ENCODE measurements at regions not wholly inside any gene's neighbourhood (a gene's known extent, or its start where the extent isn't known, plus 50 kb on each side); places are given as distances from the start of the nearest gene placed in this dataset.
"Not testable (repeated sequence)": the region's sequence is repeated elsewhere in the genome, so short reads cannot be mapped to it uniquely, and the experiment has no call there.

- no peak for DNase-seq
These were observed 156.9 kb upstream of the DCC start for GRCh38 chr18:52183107-52183506.

GRCh38 chr18:52190195-52190594 is 149.8 kb upstream of the DCC start:
- no peak for DNase-seq

- DNase-seq = no peak
These were observed 149.4 kb upstream of the DCC start for GRCh38 chr18:52190631-52191030.

GRCh38 chr18:52200406-52200805 is 139.6 kb upstream of the DCC start:
- no peak for DNase-seq

GRCh38 chr18:52200921-52201663 is 138.9 kb upstream of the DCC start:
- no peak for DNase-seq

GRCh38 chr18:52208646-52209045 is 131.4 kb upstream of the DCC start:
- no peak for DNase-seq

GRCh38 chr18:52216109-52216508 is 123.9 kb upstream of the DCC start:
- no peak for DNase-seq

GRCh38 chr18:52216666-52217065 is 123.3 kb upstream of the DCC start:
- no peak for DNase-seq

- no peak for DNase-seq
These were observed 120.9 kb upstream of the DCC start for GRCh38 chr18:52219102-52219501.

- no peak for DNase-seq
These were observed 119.9 kb upstream of the DCC start for GRCh38 chr18:52220062-52220591.

- no peak for DNase-seq
These were observed 117.8 kb upstream of the DCC start for GRCh38 chr18:52222211-52222610.

GRCh38 chr18:52227536-52227935 is 112.5 kb upstream of the DCC start:
- DNase-seq = no peak

- no peak for DNase-seq
These were observed 111.8 kb upstream of the DCC start for GRCh38 chr18:52228166-52228565.

GRCh38 chr18:52236131-52236530 is 103.9 kb upstream of the DCC start:
- no peak for DNase-seq

GRCh38 chr18:52237551-52237950 is 102.4 kb upstream of the DCC start:
- DNase-seq = no peak

GRCh38 chr18:52242711-52243110 is 97.3 kb upstream of the DCC start:
- DNase-seq = peak in 1 of 2 donors; percentile 0

- no peak for DNase-seq
These were observed 95.3 kb upstream of the DCC start for GRCh38 chr18:52244658-52245057.

- DNase-seq = no peak
These were observed 85.6 kb upstream of the DCC start for GRCh38 chr18:52254367-52254766.

- DNase-seq = not testable (repeated sequence)
These were observed 82.6 kb upstream of the DCC start for GRCh38 chr18:52257417-52257816.

- DNase-seq = no peak
These were observed 64.2 kb upstream of the DCC start for GRCh38 chr18:52275817-52276216.

- no peak for DNase-seq
These were observed 62.2 kb upstream of the DCC start for GRCh38 chr18:52277785-52278184.

GRCh38 chr18:52278191-52278590 is 61.8 kb upstream of the DCC start:
- no peak for DNase-seq

- DNase-seq = no peak
These were observed 59.3 kb upstream of the DCC start for GRCh38 chr18:52280702-52281101.

- DNase-seq = no peak
These were observed 56.1 kb upstream of the DCC start for GRCh38 chr18:52283927-52284326.

Measured in right lung (tissue), 2 donors.